ENCODE measurements at regions not wholly inside any gene's neighbourhood (a gene's known extent, or its start where the extent isn't known, plus 50 kb on each side); places are given as distances from the start of the nearest gene placed in this dataset.

- Histone ChIP-seq H3K4me3 (no peak overlapping the region), H3K9me3 (no peaks in the 10 kb centered on the region), H3K27ac (no peak overlapping the region), H3K4me1 (no peaks in the 10 kb centered on the region), H3K27me3 (no peaks in the 10 kb centered on the region), H3K36me3 (ENCODE audit: low read depth, missing control alignments) (no peaks in the 10 kb centered on the region)
- intact Hi-C loops (cut with DNase I; ENCODE audit: low total_unique reads), result no loop called here
- DNase-seq, result no peak
- WGBS, 2 donors, result 89 to 91% methylated on average over 4 of the region's 4 CpGs
- TF ChIP-seq CTCF (IDR thresholded peaks at IDR 0.05) (no peak), POLR2A (IDR thresholded peaks at IDR 0.05) (no peak)
These were observed 258.2 kb downstream of the TDRD3 start for GRCh38 chr13:60655256-60655655.

GRCh38 chr13:60654415-60654814 is 257.4 kb downstream of the TDRD3 start:
- Histone ChIP-seq H3K4me1 (no peaks in the 10 kb centered on the region), H3K9me3 (no peaks in the 10 kb centered on the region), H3K4me3 (no peak overlapping the region), H3K27ac (no peak overlapping the region), H3K36me3 (ENCODE audit: low read depth, missing control alignments) (no peaks in the 10 kb centered on the region), H3K27me3 (no peaks in the 10 kb centered on the region)
- no peak for TF ChIP-seq POLR2A (IDR thresholded peaks at IDR 0.05)
- peak in 2 of 3 experiments; percentile 7 to 16 for TF ChIP-seq CTCF (IDR thresholded peaks at IDR 0.05)
- 42 to 57% methylated on average over 1 of the region's 1 CpG for WGBS, 2 donors
- peak; percentile 52 for DNase-seq
- intact Hi-C loops (cut with DNase I; ENCODE audit: low total_unique reads), result no loop called here

GRCh38 chr13:60647547-60647946 is 250.5 kb downstream of the TDRD3 start:
- Histone ChIP-seq H3K9me3 (no peaks in the 10 kb centered on the region), H3K36me3 (ENCODE audit: low read depth, missing control alignments) (no peaks in the 10 kb centered on the region), H3K4me1 (no peaks in the 10 kb centered on the region), H3K4me3 (no peak overlapping the region), H3K27me3 (no peaks in the 10 kb centered on the region), H3K27ac (no peak overlapping the region)
- TF ChIP-seq CTCF (IDR thresholded peaks at IDR 0.05), result no peak
- no peak for TF ChIP-seq POLR2A (IDR thresholded peaks at IDR 0.05)
- intact Hi-C loops (cut with DNase I; ENCODE audit: low total_unique reads), result no loop called here
- no peak for DNase-seq

GRCh38 chr13:60646620-60647019 is 249.6 kb downstream of the TDRD3 start:
- H3K4me1 ChIP-seq, result no peaks in the 10 kb centered on the region
- DNase-seq, result no peak
- 72 to 81% methylated on average over 3 of the region's 3 CpGs for WGBS, 2 donors

More at GRCh38 chr13:60646620-60647019, 249.6 kb downstream of the TDRD3 start:
- no peaks in the 10 kb centered on the region for H3K27me3 ChIP-seq
- no peaks in the 10 kb centered on the region for H3K9me3 ChIP-seq
- no peaks in the 10 kb centered on the region for H3K36me3 ChIP-seq (ENCODE audit: low read depth, missing control alignments)
- no peak overlapping the region for H3K27ac ChIP-seq
- intact Hi-C loops (cut with DNase I; ENCODE audit: low total_unique reads), result no loop called here
- TF ChIP-seq POLR2A (IDR thresholded peaks at IDR 0.05) (no peak), CTCF (IDR thresholded peaks at IDR 0.05) (no peak)
- no peak overlapping the region for H3K4me3 ChIP-seq
